HG03064 (cell line): ENCODE measurements at regions not wholly inside any gene's neighbourhood (a gene's known extent, or its start where the extent isn't known, plus 50 kb on each side); places are given as distances from the start of the nearest gene placed in this dataset.
"Not testable (repeated sequence)": the region's sequence is repeated elsewhere in the genome, so short reads cannot be mapped to it uniquely, and the experiment has no call there.

Experiments used
- ATAC-seq: cut with Tn5 transposase; IDR thresholded peaks from one replicate; pipeline ENCODE4 v1.9.1; 2021; ENCODE audit warnings: low read depth; ENCODE audit not compliant: unreplicated experiment

DNA sequence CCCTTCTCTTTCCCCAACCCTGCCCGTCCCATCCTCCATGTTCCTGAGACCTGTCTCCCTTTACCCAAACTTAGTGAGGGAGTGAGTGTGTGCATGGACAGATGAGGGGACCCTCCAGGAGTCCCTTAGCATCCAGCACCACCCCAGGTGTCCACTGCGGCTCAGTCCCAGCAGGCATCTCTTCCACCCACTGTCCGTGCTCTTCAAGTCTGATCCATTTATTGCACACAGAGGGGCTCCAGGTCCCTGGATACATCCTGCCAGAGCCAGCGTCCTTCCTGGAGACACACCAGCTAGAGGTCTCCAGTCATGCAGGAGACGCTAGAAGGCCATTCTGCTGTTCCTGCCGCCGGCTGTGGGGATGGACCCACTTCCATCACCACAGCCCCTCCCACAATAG, 239.2 kb downstream of the ADGRD1 start:
- ATAC-seq = no peak

DNA sequence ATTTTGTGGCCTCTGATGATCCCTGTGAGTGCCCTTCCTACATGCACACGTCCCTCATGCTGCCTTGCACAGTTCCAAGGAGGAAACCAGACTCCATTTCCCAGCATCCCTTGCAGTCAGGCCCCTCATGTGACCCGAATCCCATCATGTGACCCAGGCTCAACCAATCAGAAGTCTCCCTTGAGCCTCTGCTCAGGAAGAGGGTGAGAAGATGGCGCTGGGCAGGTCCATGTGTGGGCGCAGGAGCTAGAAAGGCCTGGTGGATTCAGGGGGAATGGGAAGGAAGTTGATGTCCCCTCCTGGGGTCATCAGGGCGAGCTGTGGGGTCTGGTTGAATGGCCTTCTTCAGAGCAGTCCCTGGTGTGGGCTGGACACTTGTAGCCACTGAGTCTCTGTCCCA, 240.5 kb downstream of the ADGRD1 start:
- no peak for ATAC-seq

DNA sequence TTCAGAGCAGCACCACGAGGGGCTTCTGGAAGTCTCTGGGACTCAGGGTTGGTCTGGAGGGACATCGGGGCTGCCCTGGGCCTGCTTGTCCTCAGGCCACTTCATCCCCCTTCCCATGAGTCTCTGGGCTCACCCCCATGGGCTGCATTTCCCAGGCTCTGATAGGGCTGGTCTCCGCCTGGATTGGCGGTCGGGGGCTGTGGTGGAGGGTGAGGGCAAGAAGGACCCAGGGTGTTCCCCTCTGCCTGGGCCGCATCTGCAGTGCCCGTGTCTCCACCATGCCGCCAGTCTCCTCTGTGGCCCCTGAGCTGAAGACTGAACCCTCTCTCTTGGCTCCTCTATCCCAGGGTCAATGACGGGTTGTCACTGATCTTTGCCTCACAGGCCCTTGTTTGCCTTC, 242.1 kb downstream of the ADGRD1 start:
- ATAC-seq = no peak

DNA sequence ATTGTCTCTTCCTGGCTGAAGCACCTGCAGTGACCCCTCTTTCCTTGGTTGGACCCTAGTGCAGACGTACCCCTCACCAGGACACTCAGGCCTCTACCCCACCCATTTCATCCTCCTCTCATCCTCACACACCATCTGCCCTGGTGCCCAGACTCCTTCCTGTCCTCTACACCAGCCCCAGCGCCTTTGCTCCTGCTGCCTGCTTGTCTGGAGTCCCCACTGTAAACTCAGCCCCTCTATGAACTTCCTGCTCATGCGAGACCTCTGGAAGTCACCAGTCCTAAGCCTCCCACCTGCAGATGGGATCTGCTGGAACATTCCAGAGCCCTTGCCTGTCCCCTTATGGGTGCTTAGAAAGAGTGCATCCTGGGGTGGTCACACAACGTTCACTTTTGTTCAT, 242.5 kb downstream of the ADGRD1 start:
- ATAC-seq = no peak

DNA sequence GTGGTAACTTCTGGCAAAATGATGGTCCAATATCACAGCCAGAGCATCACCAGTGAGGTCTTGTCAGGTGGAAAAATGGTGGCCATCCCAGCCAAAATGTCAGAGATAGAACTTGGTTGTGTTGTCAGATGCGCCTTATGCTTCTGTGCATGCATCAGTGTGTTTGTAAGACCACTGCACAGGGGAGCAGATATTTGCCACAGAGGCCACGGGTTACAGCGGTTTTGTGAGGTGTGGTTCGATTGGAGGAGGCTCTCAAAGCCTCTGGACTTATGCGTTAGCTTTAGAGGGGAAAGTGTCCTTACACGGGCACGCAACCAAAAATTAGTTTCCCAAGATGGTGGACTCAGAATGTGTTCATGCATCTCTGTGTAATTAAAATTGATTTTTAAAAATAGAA, 243.8 kb downstream of the ADGRD1 start:
- ATAC-seq = no peak

DNA sequence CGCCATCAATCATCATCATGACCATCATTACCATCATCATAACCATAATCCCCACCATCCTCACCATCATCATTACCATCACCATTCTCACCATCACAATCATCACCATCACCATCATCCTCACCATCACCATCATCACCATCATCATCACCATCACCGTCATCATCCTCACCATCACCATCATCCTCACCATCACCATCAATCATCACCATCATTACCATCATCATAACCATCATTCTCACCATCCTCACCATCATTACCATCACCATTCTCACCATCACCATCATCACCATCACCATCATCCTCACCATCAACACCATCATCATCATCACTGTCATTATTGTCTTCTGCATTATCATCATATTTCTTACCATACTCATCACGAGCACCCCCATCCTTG, 245.5 kb downstream of the ADGRD1 start:
- ATAC-seq = no peak

DNA sequence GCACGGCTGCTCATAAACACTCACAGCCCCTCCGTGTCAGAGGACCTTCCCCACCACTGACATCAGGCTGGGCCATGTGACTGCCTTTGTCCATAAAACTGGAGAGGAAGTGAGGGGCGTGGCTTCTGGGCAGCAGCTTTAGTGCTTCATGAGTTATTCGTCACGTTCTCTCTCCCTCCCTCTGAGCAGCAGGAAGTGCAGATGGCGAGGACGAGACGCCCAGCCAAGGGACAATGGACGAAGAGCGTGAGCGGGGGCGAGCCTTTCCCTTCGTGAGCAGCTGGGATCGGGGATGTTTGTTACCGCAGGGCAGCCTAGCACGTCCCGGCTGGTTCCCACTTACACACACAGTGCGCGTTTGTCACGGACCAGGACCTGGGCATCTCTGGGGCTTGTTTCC, 248.2 kb downstream of the ADGRD1 start:
- ATAC-seq = not testable (repeated sequence)

DNA sequence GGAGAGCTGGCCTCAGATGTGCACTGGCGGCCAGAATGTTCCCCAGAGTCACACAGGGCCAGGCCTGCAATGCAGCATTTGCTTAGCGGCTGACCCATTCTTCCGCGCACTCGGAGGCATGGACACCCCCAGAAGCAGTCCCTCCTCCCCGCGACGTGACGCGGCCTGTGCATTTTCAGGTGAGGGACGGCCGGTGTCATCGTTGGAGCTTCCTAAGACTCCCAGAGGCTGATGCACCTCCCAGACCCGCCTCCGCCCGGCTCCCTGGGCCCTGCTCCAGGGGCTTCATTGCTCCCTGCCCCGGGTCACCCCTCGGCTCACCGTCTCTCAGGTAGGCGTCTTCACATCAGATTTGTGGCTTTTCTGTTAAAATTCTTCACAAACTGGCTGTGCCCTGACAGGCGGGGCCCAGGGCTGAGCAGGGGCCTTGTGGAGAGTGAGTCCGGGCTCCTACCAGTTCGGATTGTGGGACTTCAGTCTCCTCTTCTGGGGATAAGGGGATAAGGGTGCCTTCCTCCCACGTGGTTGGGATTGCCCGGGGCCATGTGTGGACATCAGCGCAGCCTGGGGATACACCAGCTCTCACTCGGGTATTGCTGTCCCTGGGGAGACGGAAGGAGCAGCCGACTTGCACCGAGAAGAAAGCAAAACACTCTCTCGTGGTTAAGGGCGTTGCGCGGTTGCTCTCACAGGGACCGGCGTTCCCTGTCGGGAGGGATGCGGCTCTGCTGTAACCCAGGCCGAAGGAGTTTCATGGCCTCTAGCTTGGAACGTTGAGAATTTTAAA, 249.1 kb downstream of the ADGRD1 start:
- ATAC-seq = no peak

DNA sequence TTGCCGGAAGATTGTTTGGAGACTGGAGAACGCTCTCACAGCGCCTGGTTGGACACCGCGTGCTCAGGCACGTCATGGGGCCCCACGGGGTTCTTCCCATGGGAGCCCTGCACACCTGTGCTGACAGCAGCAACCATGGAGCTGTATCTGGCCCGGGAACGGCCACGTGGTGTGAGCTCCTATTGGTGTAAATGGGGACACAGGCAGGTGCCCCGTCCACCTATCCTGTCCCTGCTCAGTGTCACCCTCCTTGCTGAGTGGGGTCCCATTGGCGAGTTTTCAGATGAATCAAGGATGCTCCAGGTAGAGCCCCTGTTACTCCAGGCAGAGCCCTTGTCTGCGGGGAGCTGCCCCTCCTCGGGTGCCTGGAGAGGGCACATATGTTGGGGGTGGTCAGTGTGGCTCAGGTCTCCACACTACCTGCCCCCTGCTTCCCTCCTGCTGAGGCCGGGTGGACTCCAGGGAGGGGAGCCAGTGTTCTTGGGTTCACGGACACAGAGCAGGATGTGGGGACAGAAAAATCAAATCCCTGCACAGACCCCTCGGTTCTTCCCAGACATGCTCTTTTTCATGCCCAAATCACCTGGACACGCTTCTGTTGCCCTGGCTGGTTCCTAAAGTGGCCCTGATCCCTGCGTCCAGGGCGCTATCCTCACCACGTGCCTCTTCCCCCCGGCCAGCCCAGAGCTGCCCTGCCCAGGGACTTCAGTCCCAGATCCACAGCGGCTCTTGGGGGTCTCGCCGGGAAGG, 250.1 kb downstream of the ADGRD1 start:
- no peak for ATAC-seq

DNA sequence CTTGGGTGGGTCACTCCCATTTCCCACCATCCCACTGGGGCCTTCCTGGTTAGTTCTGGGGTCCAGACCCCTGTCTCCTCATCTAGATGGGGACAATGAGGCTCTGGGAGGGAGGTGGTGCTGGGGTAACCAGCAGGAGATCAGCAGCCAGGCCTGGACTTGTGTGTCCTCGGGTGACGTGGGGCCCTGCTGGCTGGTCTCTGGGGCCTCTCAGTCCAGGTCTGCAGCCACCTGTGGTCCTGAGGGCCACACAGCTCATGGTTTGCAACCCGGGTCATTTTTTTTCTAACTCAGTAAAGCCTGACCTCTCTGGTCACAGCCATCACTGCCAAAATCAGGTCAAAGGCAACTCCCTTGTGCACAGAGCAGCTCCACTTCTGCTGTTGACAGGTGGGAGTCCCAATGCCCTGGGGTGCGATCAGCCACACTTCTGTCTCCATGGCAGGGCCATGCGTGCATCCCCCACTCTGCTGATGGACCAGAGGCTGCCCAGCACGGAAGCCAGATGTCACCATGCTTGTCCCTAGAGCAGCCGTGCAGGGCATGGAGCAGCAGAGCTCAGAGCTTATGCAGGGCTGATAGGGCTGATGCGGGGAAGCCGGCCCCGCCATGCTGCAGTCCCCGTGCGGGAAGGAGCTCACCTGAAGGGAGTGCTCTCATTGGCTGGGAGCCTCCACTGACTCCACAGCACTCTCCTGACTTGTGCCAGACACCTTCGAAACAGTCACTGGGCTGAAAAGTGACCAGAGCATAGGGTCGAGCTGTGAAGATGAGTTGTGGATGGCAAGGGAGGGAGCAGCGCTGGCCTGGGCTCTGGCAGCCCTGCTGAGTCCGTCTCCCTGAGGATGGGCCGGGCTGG, 250.9 kb downstream of the ADGRD1 start:
- ATAC-seq = no peak

DNA sequence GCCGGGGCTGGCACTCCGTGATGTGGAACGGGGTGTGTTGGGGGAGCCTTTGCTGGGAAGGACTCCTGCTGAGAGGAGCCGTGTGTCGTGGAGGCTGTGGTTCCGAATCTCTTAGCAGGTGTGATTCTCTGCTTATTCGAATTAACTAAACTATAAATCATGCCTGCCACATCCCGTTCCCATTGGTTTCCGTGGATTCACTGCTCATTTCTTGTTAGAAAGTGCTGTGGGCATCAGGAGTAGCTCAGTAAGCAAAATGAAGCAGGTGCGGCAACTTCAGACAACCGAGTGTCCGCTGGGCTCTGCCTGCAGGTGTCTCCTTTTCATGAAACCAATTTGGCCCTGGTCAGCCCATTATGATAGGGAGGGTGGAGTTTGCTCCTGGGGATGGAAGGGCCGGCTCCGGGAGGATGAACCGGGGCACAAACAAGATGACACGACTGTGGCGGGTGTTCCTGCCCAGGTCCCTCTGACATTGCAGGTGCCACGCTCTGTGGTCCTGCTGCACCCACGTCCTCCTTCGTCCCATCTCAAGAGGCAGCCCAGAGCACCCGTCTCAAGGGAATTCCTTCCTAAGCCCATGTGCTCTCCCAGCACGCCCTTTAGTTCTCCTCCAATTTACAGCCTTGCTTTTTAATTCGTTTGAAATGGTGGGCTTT, 251.7 kb downstream of the ADGRD1 start:
- ATAC-seq = not testable (repeated sequence)

DNA sequence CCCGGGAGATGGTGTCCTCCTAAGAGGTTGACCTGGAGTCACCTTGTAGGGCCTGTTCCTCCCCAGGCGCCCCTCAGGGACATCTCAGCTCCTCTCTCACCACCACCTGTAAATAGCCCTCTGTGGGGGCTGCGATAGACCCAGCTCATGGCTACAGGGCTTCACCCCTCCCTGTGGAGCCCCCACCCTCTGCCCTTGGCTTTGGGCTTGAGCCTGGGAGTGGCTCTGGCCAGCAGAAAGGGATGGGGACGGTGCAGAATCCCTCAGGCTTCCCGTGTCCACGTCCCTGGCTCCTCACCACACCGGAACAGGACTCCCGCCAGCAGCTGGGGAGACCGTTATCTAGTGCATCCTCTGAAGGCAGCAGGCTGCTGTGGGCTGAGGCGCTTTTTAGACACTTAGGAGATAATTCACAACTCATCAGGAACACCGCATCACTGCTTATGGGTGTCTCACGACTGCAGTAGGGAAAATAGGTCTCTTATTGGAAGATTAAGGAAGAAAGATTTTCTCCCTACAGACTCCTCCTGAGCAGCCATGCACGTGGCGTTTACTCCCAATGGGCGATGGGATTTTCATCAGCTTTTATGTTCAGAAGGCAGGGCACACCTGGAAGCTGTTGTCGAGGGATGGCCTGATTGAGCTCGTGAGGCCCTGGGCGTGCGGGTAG, 253.1 kb downstream of the ADGRD1 start:
- not testable (repeated sequence) for ATAC-seq

DNA sequence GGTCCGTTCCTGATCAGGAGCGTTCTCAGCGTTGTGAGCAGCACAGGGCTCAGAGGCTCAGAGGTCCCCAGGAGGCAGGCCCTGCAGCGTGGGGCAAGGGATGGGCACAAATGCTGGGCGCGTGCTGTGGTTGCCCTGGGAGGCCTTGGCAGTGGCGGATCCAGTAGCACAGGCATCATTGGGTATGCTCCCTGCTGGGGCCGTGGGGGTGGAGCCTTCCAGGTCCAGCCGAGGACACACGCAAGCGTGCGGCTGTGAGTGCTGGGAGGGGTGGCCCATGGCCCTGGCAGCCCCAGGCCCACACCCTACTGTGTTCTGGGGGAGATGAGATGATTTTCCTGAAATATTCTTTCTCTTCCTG, 253.6 kb downstream of the ADGRD1 start:
- not testable (repeated sequence) for ATAC-seq

DNA sequence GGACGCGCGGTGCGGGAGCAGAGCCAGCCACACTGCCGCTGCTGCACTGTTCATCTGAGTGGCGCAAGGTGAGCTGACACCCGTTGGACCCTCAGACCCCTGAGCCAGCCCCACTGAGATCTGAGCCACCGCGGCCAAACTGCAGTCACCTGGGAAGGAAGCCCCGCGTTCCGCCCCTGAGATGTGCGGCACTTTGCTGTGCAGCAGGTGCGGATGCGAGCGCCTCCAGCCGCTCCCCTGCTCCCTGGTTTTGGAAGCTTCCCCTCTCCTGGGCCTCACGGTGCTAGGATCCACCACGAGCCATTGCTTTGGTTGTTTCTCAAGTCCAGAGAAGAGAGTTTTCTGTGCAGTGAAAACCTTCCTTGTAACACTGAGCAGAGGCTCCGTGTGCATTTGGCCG, 254.1 kb downstream of the ADGRD1 start:
- not testable (repeated sequence) for ATAC-seq

DNA sequence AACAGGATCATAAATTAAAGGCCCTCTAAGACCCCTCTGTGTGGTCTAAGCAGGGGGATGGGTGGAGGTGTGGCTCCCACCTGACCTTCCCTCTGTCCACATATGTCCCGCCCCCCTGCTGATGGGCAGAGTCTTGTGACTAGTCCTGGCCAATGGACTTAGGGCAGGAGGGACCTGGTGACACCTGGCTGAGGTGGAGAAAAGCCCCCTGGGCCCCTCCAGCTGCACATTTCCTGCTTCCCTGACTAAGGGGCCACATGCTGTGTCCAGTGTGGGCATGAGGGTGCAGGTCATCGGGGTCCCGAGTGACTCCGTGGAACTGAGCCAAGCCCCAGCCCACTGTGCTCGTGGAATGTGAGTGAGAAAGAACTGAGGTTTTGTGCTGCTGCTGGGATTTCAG, 254.7 kb downstream of the ADGRD1 start:
- no peak for ATAC-seq

DNA sequence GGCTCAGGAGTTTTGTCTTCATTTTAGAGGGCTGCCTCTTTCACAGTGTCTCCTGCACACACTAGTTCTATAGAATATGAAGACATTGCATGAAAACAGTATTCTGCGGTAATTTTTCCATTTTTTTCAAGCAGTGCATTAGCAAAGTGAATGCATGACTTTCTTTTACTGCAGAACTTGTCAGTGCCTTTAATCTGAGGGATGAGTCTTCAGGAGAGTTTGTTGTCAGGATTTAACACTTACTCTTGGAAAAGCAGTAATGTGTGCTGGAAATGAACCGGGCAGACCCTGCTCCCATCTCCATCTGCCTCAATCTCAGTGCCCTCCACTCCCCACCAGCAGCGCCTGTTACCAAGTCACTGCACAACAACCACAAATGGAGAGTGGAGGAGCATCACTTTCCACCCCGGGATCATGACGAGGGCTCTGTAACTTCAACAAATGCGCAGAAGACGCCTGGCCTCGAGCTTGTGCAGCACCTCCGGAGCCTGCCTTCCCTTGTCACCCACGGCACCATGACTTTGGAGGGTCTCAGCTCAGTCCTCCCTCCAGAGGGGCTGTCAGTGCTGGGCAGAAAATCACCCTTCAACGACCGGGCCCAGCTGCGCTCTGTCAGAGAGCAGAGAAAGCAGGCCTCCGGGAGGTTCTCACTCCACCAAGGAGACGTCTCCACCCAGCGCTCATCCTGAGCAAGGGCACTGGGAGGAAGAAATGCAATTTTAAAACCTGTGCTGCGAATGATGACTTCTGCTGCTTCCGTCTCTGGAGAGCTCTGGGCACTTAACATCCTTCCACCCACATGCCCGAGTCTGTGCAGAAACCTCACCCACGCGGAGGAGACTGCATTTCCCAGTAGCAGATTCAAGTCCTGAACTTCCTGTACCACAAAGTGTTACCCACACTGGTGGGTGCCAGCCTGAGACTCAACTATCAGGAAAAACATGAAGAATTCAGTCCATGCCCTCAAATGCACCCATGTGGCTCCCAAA, 255.7 kb downstream of the ADGRD1 start:
- no peak for ATAC-seq

DNA sequence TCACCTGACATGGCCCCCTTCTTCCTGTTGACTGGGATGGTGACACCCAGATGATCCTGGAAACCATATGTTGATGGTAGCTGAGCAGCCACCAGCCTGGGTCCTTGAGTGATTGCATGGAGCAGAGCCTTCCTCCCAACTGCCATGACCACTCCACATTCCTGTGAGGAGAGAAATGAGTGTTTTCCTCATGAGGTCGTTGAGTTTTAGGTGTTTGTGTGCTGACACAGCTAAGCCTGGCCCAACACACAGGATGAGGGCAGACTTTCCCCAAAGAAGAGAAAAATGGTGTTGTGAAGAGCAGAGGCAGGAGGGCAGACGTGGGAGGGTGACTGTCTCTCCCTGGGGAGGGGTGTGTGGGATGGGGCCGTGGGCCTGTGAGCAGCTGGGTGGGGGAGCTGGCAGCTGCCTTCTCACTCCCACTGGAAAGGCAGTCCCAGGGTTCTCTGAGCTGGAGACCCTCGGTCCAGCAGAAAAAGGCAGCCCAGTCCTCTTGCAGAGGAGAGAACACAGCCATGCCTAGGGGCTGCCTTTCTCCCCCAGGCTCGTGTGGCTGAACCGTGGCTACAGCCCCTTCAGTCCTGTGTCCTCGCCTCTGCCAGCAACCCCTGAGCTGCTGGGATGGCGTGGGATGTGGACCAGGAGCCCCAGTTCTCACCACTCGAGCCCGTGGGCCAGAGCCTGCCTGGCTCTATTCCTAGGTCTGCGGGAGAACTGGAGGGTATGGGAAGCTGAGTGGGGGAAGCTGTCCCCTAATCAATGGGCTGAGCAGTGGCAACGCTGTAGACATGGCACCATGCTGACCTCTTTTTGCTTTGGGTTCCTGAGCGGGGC, 257.0 kb downstream of the ADGRD1 start:
- no peak for ATAC-seq

DNA sequence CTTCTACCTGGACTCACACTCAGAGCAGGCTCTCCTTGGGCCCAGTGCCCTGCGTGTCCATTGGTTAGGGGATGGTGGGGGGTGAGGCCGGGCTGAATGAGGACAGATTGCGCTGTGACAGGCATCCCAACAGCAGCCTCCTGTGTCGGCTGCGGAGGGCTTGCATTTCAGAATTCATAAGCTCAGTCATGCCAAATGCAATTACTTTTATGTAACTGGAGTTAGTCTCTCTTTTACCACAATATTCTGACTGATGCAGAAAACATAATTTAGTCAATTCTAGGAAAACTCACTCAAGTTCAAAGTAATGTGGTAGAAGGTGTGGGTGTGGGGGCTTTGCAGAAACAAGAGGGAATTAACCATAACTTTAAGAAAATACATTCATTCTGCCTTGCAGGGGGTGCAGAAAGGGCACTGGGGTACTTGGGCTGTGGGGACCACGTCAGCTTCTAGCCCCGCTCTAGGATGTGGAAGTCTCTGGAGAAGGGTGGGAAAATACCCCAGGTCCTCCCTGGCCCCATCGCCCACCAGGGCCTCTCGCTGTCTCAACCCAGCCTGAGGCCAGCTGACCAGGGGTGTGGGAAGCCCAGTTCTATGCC, 257.7 kb downstream of the ADGRD1 start:
- ATAC-seq = no peak
